PC-3 (cell line): ENCODE measurements at regions not wholly inside any gene's neighbourhood (a gene's known extent, or its start where the extent isn't known, plus 50 kb on each side); places are given as distances from the start of the nearest gene placed in this dataset.

Experiments
- CTCF ChIP-seq: fragments of 300-600 bp; sonication (generic); conservative IDR thresholded peaks from 2 replicates; pipeline ENCODE4 v1.5.1; 2017; ENCODE audit warnings: antibody characterized with exemption, low read depth, mild to moderate bottlenecking, low read length
- EZH2 ChIP-seq: fragments of 300-600 bp; sonication (generic); IDR thresholded peaks from one replicate; pipeline ENCODE4 v1.6.1; 2017; ENCODE audit warnings: antibody characterized with exemption, mild to moderate bottlenecking, low read length; ENCODE audit not compliant: unreplicated experiment

DNA sequence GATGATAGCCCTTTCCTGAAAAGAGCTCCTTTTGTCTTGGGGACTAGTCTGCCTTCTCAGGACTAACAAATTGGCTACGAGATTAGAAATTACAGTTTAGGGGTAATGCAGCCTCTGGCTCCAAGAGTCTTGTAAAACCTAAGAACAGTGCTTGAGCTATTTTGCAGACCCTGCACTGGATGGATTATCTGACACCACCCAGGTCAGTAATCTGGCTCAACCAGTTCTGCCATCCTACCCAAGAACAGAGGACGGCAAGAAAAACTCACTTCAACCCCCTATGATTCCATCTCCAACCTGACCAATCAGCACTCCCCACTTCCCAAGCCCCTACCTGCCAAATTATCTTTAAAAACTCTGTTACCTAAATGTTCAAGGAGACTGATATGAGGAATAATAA lies 225.1 kb downstream of the FAM47A start:
- TF ChIP-seq EZH2: no peak
- TF ChIP-seq CTCF: no peak
